Heart left ventricle (tissue), 16 donors: ENCODE measurements at regions not wholly inside any gene's neighbourhood (a gene's known extent, or its start where the extent isn't known, plus 50 kb on each side); places are given as distances from the start of the nearest gene placed in this dataset.
A peak's percentile ranks its signal among the peaks of the same experiment; 100 is the strongest.
"Not testable (repeated sequence)": the region's sequence is repeated elsewhere in the genome, so short reads cannot be mapped to it uniquely, and the experiment has no call there.

Experiments used
- ATAC-seq, 4 donors: fragments of 200-7000 bp; cut with Tn5 transposase; one replicate each; pipeline ENCODE4 v1.9.1; 2020 to 2022; ENCODE audit warnings: moderate library complexity in 4 of 4, mild to moderate bottlenecking in 3 of 4, moderate number of reproducible peaks in 1 of 4
- DNase-seq, 5 donors: peaks; one replicate each; pipeline ENCODE4 v3.0.0-alpha.2; 2020
- H3K27ac ChIP-seq, 12 donors: fragments of 200-600 bp; sonication (generic) in 4 of 12; one replicate each; pipeline versions ENCODE4 v1.5.0 to v1.8.0; 2016 to 2022; ENCODE audit warnings: mild to moderate bottlenecking in 2 of 12
- H3K27me3 ChIP-seq, 9 donors: fragments of 200-600 bp; sonication (generic) in 2 of 9; one replicate each; pipeline versions ENCODE4 v1.5.1 to v1.8.0; 2016 to 2022; ENCODE audit warnings: mild to moderate bottlenecking in 3 of 9
- H3K36me3 ChIP-seq, 9 donors: fragments of 200-600 bp; sonication (generic) in 2 of 9; one replicate each; pipeline versions ENCODE4 v1.5.0 to v1.8.0; 2018 to 2022; ENCODE audit warnings: mild to moderate bottlenecking in 2 of 9
- H3K4me1 ChIP-seq, 12 donors: fragments of 200-600 bp; sonication (generic) in 4 of 12; one replicate each; pipeline versions ENCODE4 v1.5.0 to v1.8.0; 2016 to 2022; ENCODE audit warnings: mild to moderate bottlenecking in 3 of 12
- H3K4me3 ChIP-seq, 12 donors: fragments of 200-600 bp; sonication (generic) in 4 of 12; one replicate each; pipeline versions ENCODE4 v1.5.0 to v1.8.0; 2017 to 2022; ENCODE audit warnings: mild to moderate bottlenecking in 9 of 12, moderate library complexity in 4 of 12
- H3K9me3 ChIP-seq, 12 donors: fragments of 200-600 bp; sonication (generic) in 4 of 12; one replicate each; pipeline versions ENCODE4 v1.5.0 to v1.8.0; 2016 to 2022; ENCODE audit warnings: mild to moderate bottlenecking in 1 of 12
- POLR2A ChIP-seq, 2 donors: fragments of 450-650 bp; IDR thresholded peaks; one replicate each; pipeline ENCODE4 v1.6.1; 2017; ENCODE audit warnings: antibody characterized with exemption in 2 of 2, mild to moderate bottlenecking in 2 of 2, moderate library complexity in 2 of 2
- WGBS, 4 donors: extraction: QIAGEN DNeasy Blood & Tissue Kit in 2 of 4; methylation state at CpG; one replicate each; pipeline versions ENCODE4 v1.1.5 to v1.1.7; 2013 to 2018; 5-methylcytosine and 5-hydroxymethylcytosine counted together
- intact Hi-C, 10 donors: fragments of 100-400 bp; cut with DNase I; formaldehyde crosslinking; loops; one replicate each; pipeline versions ENCODE4 v1.11.1 to v1.14.2; 2022
- TF ChIP-seq, protein P1 (sequence below), 12 donors: fragments of 200-600 bp; sonication (generic) in 4 of 12; IDR thresholded peaks; one replicate each; pipeline versions ENCODE4 v1.5.0 to v1.8.0; 2018 to 2022; ENCODE audit warnings: antibody characterized with exemption in 12 of 12, mild to moderate bottlenecking in 5 of 12
- donor health status: ischemic (EF 13 %, LVEDD 7.1; RV severe dilation, severe dysfunction).
- donor health status: healthy with polysubstance abuse.
- donor health status: DM: no; HTN: yes; CAD: no.
- donor health status: DM: no; HTN: no; CAD: no.
- donor health status: ischemic (EF 25% LVEDD 6.9; RV normal size, moderate dysfunction).
- donor health status: ischemic (EF 25% LVEDD 5.7; RV mildly dilated, moderate dysfunction).
- donor health status: healthy.
- donor health status: DM: yes; HTN: yes; CAD: no.
- donor health status: ischemic (EF 35%, LVEDD 5.7; RV mildly dilated, moderate dysfunction).
- donor health status: nonischemic (EF 11% LVEDD 7.7; RV severe dilation, severe dysfunction).
- donor health status: DM: yes; HTN: yes; CAD: no.
- donor health status: PGD.
- donor health status: ischemic (EF 29% LVEDD 5.4; RV normal size, mild dysfunction).
- donor health status: nonischemic (EF 23%, LVEDD 6.1; RV moderate dilation, normal function).

DNA sequence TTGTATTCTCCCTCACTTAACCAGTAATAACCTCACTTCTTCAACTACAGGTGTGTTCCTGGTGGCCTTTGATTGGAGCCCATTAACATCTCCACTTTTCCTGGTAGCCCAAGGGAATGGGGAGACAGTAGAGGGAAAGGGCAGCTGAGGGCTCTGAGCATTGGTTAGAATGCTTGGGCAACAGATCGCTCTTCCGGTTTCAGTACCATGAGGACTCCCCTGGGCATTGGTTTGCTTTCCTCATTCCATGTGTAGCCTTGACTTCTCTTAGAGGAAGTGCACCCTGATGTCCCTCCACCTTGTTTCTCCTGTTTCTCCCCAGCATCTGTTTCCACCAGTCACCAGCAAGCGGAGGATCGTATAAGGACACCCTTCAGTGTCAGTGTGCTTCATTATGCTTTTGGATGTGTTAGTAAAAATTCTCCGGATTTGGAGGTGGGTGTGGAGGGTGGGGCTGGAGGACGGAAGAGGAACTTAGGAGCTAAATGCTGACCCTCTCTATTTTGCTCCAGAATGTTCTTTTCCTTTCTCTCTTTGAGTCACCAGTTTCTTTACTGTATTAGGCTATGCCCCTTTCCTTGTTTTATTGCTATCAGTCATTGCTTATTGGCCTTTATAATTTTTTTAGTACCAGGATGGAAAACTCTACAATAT lies 50.6 kb upstream of the ZNG1B start:
- ATAC-seq: peak in 3 of 4 donors; percentile 52 to 64 (median 60)
- 74 to 81% (median 78%) methylated on average over 6 of the region's 6 CpGs for WGBS, 4 donors
- H3K36me3 ChIP-seq, H3K4me1 ChIP-seq, H3K4me3 ChIP-seq, H3K27me3 ChIP-seq, H3K9me3 ChIP-seq, DNase-seq: not testable (repeated sequence)
- H3K27ac ChIP-seq: peak overlapping the region in 1 of 12 donors; percentile 66
- intact Hi-C loops: loop anchor here in 2 of 10 donors (5.0 kb wide), 1 partner anchor 250 kb away; no protein-coding TSS in a partner anchor

DNA sequence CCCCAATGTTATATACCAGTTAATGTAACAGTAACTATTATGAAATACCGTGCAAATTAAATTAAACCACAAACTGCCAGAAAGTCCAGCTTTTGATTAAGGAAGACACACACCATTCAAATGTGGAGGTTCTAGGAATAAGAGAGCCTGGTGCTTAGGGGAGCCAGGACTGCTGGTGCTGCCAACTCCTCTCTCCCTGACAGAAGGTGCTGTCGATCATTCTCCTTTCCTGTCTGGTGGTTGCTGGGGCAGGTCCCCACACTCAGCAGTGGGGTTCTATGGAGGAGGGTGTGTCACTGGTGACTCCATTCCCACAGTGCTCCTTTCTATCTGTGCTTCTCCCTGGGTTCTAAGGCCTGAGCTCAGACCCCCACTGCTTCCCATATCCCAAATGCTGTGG lies 57.9 kb upstream of the ZNG1B start:
- H3K4me1 ChIP-seq: peaks cover 0 to 23% (median 0%) of the 10 kb centered on the region in 12 donors
- H3K27ac ChIP-seq, DNase-seq, H3K27me3 ChIP-seq, ATAC-seq, intact Hi-C loops, H3K9me3 ChIP-seq, H3K4me3 ChIP-seq, H3K36me3 ChIP-seq: not testable (repeated sequence)
- WGBS, 4 donors: 75 to 77% (median 76%) methylated on average over 2 of the region's 2 CpGs

DNA sequence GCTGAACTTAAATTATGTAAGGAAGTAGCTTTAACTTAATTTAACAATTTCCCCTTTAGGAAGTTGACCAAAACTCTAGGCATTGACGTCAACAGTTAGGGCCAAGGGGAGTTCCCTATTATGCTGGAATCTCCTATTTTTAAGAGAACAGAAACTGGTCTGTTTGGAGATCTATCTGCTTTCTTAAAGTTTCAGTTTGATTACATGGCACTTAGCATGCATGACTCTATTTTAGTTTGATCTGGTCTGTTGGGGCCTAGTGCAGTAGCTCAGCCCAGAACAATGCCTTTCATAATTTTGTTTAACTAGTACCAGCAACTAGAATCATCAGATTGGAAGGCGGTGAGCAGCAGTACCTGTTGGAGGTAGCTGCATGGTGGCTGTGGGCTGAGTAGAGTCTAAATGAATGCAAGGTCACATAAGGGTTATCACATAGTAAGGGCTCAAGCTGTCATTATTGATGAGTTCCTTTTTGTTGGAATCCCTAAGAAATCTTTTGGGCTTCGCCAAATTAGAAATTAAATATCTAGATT lies 60.5 kb upstream of the ZNG1B start:
- Histone ChIP-seq H3K27me3 (peaks cover 0 to 8% (median 0%) of the 10 kb centered on the region in 9 donors), H3K27ac (peak overlapping the region in 4 of 12 donors; percentile 27 to 89 (median 43)), H3K36me3 (no peaks in the 10 kb centered on the region), H3K4me1 (peaks cover 0 to 23% (median 0%) of the 10 kb centered on the region in 12 donors), H3K4me3 (no peak overlapping the region), H3K9me3 (no peaks in the 10 kb centered on the region)
- DNase-seq: no peak
- ATAC-seq: peak in 2 of 4 donors; percentile 53 to 72
- WGBS, 4 donors: 83 to 91% (median 88%) methylated on average over 3 of the region's 3 CpGs
- intact Hi-C loops: no loop called here
- no peak for TF ChIP-seq POLR2A (IDR thresholded peaks at IDR 0.05)
- TF ChIP-seq, protein P1, sequence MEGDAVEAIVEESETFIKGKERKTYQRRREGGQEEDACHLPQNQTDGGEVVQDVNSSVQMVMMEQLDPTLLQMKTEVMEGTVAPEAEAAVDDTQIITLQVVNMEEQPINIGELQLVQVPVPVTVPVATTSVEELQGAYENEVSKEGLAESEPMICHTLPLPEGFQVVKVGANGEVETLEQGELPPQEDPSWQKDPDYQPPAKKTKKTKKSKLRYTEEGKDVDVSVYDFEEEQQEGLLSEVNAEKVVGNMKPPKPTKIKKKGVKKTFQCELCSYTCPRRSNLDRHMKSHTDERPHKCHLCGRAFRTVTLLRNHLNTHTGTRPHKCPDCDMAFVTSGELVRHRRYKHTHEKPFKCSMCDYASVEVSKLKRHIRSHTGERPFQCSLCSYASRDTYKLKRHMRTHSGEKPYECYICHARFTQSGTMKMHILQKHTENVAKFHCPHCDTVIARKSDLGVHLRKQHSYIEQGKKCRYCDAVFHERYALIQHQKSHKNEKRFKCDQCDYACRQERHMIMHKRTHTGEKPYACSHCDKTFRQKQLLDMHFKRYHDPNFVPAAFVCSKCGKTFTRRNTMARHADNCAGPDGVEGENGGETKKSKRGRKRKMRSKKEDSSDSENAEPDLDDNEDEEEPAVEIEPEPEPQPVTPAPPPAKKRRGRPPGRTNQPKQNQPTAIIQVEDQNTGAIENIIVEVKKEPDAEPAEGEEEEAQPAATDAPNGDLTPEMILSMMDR (IDR thresholded peaks at IDR 0.05): no peak

DNA sequence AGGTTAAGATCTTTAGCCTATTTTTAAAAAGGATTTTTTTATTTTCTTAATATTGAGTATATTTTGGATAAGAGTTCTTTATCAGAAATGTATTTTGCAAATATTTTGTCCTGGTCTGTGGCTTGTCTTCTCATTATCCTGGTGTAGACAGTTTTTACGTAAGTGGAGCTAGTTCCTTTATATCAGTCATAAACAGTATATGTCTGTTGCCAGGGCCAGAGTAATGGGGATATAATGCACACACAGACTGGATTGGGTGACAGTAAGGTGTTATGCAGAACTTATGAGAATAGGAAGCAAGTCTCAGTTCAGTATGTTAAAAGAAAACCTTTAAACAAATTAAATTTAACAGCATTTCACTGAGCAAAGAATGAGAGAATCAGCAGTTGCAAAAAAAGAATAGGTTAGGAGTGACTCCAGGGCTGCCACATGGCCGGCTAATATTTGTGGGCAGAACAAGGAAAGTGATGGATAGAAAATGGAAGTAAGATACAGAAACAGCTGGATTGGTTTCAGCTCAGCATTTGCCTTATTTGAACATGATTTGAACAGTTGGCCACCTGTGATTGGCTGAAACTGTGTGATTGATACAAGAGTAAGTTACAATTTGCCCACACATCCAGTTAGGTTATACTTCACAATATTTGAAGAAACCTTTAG lies 61.1 kb upstream of the ZNG1B start:
- no peaks in the 10 kb centered on the region for H3K36me3 ChIP-seq
- H3K27me3 ChIP-seq: peaks cover 0 to 4% (median 0%) of the 10 kb centered on the region in 9 donors
- ATAC-seq (peak in 1 of 4 donors; percentile 48), DNase-seq (no peak)
- peak overlapping the region in 3 of 12 donors; percentile 5 to 89 (median 54) for H3K27ac ChIP-seq
- peaks cover 0 to 23% (median 0%) of the 10 kb centered on the region in 12 donors for H3K4me1 ChIP-seq
- H3K9me3 ChIP-seq: no peaks in the 10 kb centered on the region
- intact Hi-C loops: no loop called here
- no peak for TF ChIP-seq POLR2A (IDR thresholded peaks at IDR 0.05)
- TF ChIP-seq, protein P1 (IDR thresholded peaks at IDR 0.05): no peak
- 88 to 93% (median 89%) methylated on average over 2 of the region's 2 CpGs for WGBS, 4 donors
- no peak overlapping the region for H3K4me3 ChIP-seq

DNA sequence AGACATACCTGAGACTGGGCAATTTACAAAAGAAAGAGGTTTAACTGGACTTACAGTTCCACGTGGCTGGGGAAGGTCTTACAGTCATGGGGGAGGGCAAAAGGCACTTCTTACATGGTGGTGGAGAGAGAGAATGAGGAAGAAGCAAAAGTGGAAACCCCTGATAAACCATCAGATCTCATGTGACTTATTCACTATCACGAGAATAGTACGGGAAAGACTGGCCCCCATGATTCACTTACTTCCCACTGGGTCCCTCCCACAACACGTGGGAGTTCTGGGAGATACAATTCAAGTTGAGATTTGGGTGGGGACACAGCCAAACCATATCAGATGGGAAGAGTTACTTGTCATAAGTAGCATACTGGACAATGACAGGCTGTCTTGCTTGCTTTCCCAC lies 62.6 kb upstream of the ZNG1B start:
- peak overlapping the region in 1 of 12 donors; percentile 39 for H3K27ac ChIP-seq
- ATAC-seq: not testable (repeated sequence)
- intact Hi-C loops: loop anchor here in 8 of 10 donors (5.0 kb wide), 3 partner anchors 128 to 238 kb away; no protein-coding TSS in a partner anchor

DNA sequence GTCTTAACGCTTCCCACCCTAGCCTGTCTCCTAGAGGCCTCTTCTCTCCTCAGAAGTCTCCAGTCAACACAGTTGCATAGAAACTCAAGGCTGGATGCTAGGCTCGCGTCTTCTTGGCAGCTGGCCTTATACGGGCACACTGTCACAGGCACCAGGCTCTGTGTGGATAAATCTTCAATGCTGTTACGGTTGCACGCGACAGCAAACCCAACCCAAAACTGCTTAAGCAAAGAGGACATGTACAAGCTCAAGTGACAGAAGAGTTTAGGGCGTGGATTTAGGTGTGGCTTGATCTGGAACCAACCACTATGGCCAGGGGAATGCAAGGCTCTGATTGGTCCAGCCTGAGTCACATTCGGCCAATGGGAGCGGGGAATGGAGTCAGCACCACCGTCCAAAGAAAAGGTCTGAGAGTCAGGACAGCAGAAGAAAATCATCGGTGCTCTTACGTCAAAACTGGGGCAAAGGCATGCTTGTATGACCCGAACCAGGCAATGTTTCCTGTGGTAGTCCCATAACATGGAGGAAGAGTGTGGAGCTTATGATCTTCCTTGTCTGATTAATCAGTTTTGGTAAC lies 65.1 kb upstream of the ZNG1B start:
- not testable (repeated sequence) for ATAC-seq, H3K36me3 ChIP-seq, H3K27me3 ChIP-seq, H3K9me3 ChIP-seq, DNase-seq, H3K27ac ChIP-seq, H3K4me3 ChIP-seq
- intact Hi-C loops: loop anchor here in 9 of 10 donors (2.0 to 5.0 kb wide), 6 partner anchors 124 to 235 kb away; no protein-coding TSS in a partner anchor
- H3K4me1 ChIP-seq: peaks cover 0 to 16% (median 0%) of the 10 kb centered on the region in 12 donors
- 79 to 86% (median 82%) methylated on average over 14 of the region's 14 CpGs for WGBS, 4 donors

More for the DNA sequence above, 62.6 kb upstream of the ZNG1B start:
- H3K27me3 ChIP-seq, H3K36me3 ChIP-seq, DNase-seq, H3K9me3 ChIP-seq, H3K4me3 ChIP-seq: not testable (repeated sequence)
- 10 to 31% (median 16%) methylated on average over 4 of the region's 4 CpGs for WGBS, 4 donors
- peaks cover 0 to 23% (median 0%) of the 10 kb centered on the region in 12 donors for H3K4me1 ChIP-seq
